HFFc6 (cell line): ENCODE measurements at regions not wholly inside any gene's neighbourhood (a gene's known extent, or its start where the extent isn't known, plus 50 kb on each side); places are given as distances from the start of the nearest gene placed in this dataset.

Experiments
- DNase-seq: peaks from one replicate; pipeline ENCODE4 v3.0.0-alpha.2; 2018
- H3K27ac Mint-ChIP-seq: 2 replicates; pipeline ENCODE4 v1.8.0; 2020; ENCODE audit warnings: mild to moderate bottlenecking, mixed read lengths
- H3K27me3 Mint-ChIP-seq: 2 replicates; pipeline ENCODE4 v1.8.0; 2021; ENCODE audit warnings: mild to moderate bottlenecking, moderate library complexity, mixed read lengths; ENCODE audit not compliant: insufficient read depth
- H3K36me3 Mint-ChIP-seq: 2 replicates; pipeline ENCODE4 v1.8.0; 2021; ENCODE audit warnings: low read depth, mixed read lengths
- H3K4me1 Mint-ChIP-seq: 2 replicates; pipeline ENCODE4 v1.8.0; 2020; ENCODE audit warnings: low read depth, mixed read lengths
- H3K4me3 Mint-ChIP-seq: 2 replicates; pipeline ENCODE4 v1.8.0; 2020; ENCODE audit warnings: mild to moderate bottlenecking, moderate library complexity, mixed read lengths
- H3K9me3 Mint-ChIP-seq: 2 replicates; pipeline ENCODE4 v1.8.0; 2020; ENCODE audit warnings: mild to moderate bottlenecking, mixed read lengths
- CTCF ChIP-seq: fragments of 200-600 bp; sonication (generic); IDR thresholded peaks from 2 replicates; pipeline ENCODE4 v1.5.0; 2021; ENCODE audit warnings: antibody characterized with exemption, mild to moderate bottlenecking

DNA sequence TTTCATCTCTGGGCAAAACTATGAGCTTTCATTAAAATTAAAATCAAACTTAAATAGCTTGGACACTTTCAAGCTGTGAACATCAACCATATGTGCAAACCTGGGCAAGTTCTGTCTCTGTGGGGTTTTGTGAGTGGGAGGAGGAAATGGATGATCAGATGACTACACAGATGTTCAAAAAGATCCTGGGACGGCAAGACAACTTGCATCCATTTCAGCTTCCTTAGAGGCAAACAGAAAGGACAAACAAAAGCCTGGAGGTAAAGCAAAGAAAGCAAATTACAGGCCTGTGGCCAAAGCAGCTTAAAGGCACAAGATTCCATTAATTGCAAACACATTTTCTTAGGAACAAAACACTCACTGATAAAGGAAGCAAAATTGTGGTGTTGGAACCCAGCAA, 222.2 kb downstream of the NEBL start:
- DNase-seq, result no peak
- Mint-ChIP-seq H3K27ac (no peak overlapping the region), H3K4me3 (no peak overlapping the region), H3K36me3 (no peaks in the 10 kb centered on the region), H3K27me3 (no peaks in the 10 kb centered on the region), H3K9me3 (peaks cover 48% of the 10 kb centered on the region), H3K4me1 (no peaks in the 10 kb centered on the region)
- no peak for TF ChIP-seq CTCF

GRCh38 chr10:20673175-20673574, 223.9 kb downstream of the NEBL start:
- Mint-ChIP-seq H3K36me3 (no peaks in the 10 kb centered on the region), H3K4me3 (no peak overlapping the region), H3K27me3 (no peaks in the 10 kb centered on the region), H3K4me1 (no peaks in the 10 kb centered on the region), H3K9me3 (peaks cover 47% of the 10 kb centered on the region), H3K27ac (no peak overlapping the region)
- no peak for TF ChIP-seq CTCF
- no peak for DNase-seq

GRCh38 chr10:20672741-20673140, 224.4 kb downstream of the NEBL start:
- no peaks in the 10 kb centered on the region for H3K36me3 Mint-ChIP-seq
- H3K27me3 Mint-ChIP-seq, result no peaks in the 10 kb centered on the region
- no peak for TF ChIP-seq CTCF
- peaks cover 51% of the 10 kb centered on the region for H3K9me3 Mint-ChIP-seq
- no peak overlapping the region for H3K27ac Mint-ChIP-seq
- no peak for DNase-seq
- H3K4me3 Mint-ChIP-seq, result no peak overlapping the region
- H3K4me1 Mint-ChIP-seq, result no peaks in the 10 kb centered on the region

DNA sequence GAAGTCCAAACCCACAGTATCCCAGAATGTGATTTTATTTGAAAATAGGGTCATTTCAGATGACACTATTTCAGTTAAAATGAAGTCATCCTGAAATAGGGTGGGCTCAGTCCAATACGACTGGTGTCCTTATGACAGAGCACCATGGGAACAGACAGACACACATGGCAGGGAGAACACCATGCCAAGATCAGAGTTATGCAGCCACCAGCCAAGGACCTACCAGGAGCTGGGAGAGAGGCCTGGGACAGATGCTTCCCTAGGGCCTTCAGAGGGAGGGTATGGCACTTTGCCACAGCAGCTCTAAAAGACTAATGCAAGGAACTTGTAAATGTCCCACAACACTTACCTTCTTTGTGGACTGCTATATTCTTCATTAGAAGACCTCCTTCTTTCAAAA, 226.5 kb downstream of the NEBL start:
- no peak overlapping the region for H3K27ac Mint-ChIP-seq
- DNase-seq, result no peak
- no peaks in the 10 kb centered on the region for H3K27me3 Mint-ChIP-seq
- no peaks in the 10 kb centered on the region for H3K36me3 Mint-ChIP-seq
- no peak for TF ChIP-seq CTCF
- H3K4me1 Mint-ChIP-seq, result no peaks in the 10 kb centered on the region
- H3K9me3 Mint-ChIP-seq, result peaks cover 58% of the 10 kb centered on the region
- no peak overlapping the region for H3K4me3 Mint-ChIP-seq

GRCh38 chr10:20668985-20669384, 228.1 kb downstream of the NEBL start:
- no peak overlapping the region for H3K4me3 Mint-ChIP-seq
- peaks cover 63% of the 10 kb centered on the region for H3K9me3 Mint-ChIP-seq
- H3K27ac Mint-ChIP-seq, result no peak overlapping the region
- no peak for TF ChIP-seq CTCF
- H3K27me3 Mint-ChIP-seq, result no peaks in the 10 kb centered on the region; the same call in 1 of the 2 replicates
- no peaks in the 10 kb centered on the region for H3K4me1 Mint-ChIP-seq
- no peak for DNase-seq
- H3K36me3 Mint-ChIP-seq, result no peaks in the 10 kb centered on the region

DNA sequence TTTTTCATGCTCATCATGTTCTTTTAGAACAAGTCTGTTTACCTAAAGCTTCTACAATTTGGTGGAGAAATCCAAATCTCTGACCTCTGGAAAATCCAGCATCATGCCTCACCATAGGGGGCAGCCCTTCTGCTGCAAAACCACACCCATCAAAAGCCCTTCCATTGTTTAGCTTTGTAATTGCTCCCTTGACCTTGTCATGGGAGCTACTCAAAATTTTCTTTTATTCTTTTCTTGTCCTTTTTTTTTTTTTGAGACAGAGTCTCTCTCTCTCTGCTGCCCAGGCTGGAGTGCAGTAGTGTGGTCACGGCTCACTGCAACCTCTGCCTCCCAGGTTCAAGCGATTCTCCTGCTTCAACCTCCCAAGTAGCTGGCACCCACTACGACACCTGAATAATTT, 234.4 kb downstream of the NEBL start:
- Mint-ChIP-seq H3K4me1 (no peaks in the 10 kb centered on the region), H3K27me3 (no peaks in the 10 kb centered on the region; the same call in 1 of the 2 replicates), H3K36me3 (peaks cover 8% of the 10 kb centered on the region), H3K27ac (no peak overlapping the region), H3K4me3 (no peak overlapping the region), H3K9me3 (peaks cover 70% of the 10 kb centered on the region)
- no peak for DNase-seq
- TF ChIP-seq CTCF, result no peak
